HepG2 (cell line): ENCODE measurements at regions not wholly inside any gene's neighbourhood (a gene's known extent, or its start where the extent isn't known, plus 50 kb on each side); places are given as distances from the start of the nearest gene placed in this dataset.

ENCODE experiments used
- EZH2 ChIP-seq: conservative IDR thresholded peaks from 2 replicates; pipeline ENCODE4 v1.6.1; 2012; ENCODE audit warnings: mild to moderate bottlenecking, low read depth, low read length, moderate library complexity
- FOXK1 ChIP-seq: sonication (generic); formaldehyde crosslinking; IDR thresholded peaks from 2 replicates; pipeline ENCODE4 v1.4.0; 2020; ENCODE audit warnings: low read depth, missing genetic modification reagents, borderline replicate concordance
- RFX5 ChIP-seq: IDR thresholded peaks from 2 replicates; pipeline ENCODE4 v1.6.1; 2011; ENCODE audit warnings: low read depth, low read length, improper control_type of control experiment

- TF ChIP-seq EZH2 (no peak), RFX5 (no peak), FOXK1 (CRISPR knock-in tag) (no peak)
Observed at GRCh38 chr10:52679117-52679516, 93.5 kb downstream of the MBL2 start.
